Fibroblast of villous mesenchyme (primary cell): ENCODE measurements at regions not wholly inside any gene's neighbourhood (a gene's known extent, or its start where the extent isn't known, plus 50 kb on each side); places are given as distances from the start of the nearest gene placed in this dataset.

Experiments used
- DNase-seq: peaks from one replicate; pipeline ENCODE4 v3.0.0-alpha.2; 2010; ENCODE audit warnings: low read depth
- H3K4me3 ChIP-seq: 2 replicates; pipeline ENCODE4 v1.5.1; 2011; ENCODE audit warnings: low read depth, mild to moderate bottlenecking, low read length
- TF ChIP-seq, protein P1 (sequence below): IDR thresholded peaks from 2 replicates; pipeline ENCODE4 v1.5.1; 2012; ENCODE audit warnings: low read depth, mild to moderate bottlenecking, low read length; ENCODE audit not compliant: insufficient read depth

- no peak overlapping the region for H3K4me3 ChIP-seq
- peak; percentile 23 for DNase-seq
- TF ChIP-seq, protein P1, sequence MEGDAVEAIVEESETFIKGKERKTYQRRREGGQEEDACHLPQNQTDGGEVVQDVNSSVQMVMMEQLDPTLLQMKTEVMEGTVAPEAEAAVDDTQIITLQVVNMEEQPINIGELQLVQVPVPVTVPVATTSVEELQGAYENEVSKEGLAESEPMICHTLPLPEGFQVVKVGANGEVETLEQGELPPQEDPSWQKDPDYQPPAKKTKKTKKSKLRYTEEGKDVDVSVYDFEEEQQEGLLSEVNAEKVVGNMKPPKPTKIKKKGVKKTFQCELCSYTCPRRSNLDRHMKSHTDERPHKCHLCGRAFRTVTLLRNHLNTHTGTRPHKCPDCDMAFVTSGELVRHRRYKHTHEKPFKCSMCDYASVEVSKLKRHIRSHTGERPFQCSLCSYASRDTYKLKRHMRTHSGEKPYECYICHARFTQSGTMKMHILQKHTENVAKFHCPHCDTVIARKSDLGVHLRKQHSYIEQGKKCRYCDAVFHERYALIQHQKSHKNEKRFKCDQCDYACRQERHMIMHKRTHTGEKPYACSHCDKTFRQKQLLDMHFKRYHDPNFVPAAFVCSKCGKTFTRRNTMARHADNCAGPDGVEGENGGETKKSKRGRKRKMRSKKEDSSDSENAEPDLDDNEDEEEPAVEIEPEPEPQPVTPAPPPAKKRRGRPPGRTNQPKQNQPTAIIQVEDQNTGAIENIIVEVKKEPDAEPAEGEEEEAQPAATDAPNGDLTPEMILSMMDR = peak; percentile 11
Measured at GRCh38 chr12:87667378-87667777, 361.8 kb downstream of the C12orf50 start.

DNA sequence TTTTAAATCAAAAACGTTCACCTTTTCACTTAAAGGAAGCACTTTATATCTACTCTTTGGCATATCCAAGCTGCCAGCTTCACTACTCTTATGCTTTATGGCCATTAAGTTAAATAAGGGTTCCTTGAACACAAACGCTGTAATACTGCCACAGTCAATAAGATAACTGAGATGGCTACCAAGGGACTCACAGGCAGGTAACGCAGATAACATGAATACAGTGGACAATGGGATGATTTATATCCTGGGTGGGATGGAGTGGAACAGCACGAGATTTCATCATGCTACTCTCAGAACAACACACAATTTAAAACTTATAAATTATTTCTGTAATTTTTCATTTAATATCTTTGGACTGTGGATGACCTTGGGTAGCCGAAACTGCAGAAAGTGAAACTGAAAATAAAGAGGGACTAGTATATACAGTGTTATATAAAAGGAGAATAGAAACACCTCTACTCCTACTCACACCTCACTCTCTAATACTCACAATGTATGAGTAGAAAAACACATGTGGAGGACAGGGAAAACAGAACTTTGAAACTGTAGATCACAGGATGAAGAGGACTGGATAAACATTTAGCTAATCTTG is 367.3 kb downstream of the C12orf50 start:
- TF ChIP-seq, protein P1 = no peak
- H3K4me3 ChIP-seq = peak overlapping the region; percentile 31
- peak; percentile 11 for DNase-seq

DNA sequence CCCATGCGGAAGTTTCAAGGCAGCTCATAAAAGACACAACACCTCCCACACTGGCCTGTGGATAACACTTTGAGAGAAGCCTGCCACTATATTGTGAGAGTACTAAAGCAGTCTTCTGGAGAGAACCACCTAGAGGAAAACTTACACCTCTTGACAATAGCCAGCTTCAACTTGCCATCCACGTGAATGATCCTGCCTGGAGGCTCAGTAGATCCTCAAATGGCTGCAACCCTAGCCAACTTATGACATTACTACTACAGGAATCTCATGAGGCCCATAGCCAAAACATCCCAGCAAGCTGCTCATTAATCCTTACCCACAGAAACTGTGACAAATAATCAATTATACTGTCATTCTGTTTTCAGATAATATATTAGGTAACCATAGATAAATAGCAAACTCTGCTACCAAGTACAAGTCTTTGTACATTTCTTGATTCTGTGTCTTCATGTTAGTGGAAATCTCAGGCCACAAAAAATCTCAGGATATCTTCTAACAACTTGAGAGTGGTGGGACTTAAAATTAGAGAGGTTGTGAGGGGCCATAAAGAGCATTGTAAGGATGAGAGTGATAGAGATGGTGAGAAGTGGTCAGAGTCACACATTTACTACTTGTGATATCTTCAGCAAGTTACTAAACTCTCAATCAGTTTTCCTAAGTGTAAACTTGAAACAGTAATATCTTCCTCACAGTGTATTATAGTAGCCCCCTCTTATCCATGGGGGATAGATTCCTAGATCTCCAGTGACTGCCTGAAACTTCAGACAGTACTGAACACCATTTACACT is 368.0 kb downstream of the C12orf50 start:
- no peak overlapping the region for H3K4me3 ChIP-seq
- TF ChIP-seq, protein P1 = no peak
- DNase-seq = no peak

DNA sequence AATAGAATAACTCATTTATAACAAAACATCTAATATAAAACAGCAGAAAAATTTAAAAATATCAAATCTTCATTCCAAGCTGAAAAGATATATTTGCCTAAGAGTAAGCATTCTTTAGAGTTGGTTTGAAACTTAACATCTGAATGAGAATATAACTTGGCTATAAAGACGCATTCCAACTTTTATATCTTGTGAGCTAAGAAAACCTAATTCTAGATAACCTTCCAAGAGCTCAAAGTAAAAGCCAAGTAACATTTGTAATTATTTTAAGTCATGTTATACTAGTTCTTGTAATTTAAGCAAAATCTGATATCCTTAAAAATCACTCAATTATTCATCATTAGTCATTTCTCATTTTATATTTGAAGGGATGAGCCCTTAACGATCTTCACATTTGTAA is 368.9 kb downstream of the C12orf50 start:
- TF ChIP-seq, protein P1 = no peak
- no peak overlapping the region for H3K4me3 ChIP-seq
- no peak for DNase-seq

DNA sequence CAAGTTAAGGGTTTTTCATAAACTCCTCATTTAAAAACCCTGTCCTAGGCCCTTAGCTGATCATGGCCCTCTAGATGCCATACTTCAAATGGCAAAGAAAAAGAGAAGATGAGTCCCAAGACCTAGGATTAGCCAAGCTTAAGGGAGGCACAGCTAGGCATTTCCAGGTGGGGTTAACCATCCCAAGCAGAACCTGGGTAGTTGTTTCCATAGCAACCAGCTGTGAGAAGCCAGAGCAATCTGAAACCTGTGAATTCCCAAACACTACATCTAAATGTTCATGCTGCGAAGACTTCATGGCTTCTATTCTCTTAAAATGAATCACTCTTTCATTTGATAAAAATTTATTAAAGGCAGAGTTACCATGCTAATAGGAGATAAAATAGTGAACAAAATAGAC is 372.9 kb downstream of the C12orf50 start:
- TF ChIP-seq, protein P1 = no peak
- H3K4me3 ChIP-seq = no peak overlapping the region
- no peak for DNase-seq

DNA sequence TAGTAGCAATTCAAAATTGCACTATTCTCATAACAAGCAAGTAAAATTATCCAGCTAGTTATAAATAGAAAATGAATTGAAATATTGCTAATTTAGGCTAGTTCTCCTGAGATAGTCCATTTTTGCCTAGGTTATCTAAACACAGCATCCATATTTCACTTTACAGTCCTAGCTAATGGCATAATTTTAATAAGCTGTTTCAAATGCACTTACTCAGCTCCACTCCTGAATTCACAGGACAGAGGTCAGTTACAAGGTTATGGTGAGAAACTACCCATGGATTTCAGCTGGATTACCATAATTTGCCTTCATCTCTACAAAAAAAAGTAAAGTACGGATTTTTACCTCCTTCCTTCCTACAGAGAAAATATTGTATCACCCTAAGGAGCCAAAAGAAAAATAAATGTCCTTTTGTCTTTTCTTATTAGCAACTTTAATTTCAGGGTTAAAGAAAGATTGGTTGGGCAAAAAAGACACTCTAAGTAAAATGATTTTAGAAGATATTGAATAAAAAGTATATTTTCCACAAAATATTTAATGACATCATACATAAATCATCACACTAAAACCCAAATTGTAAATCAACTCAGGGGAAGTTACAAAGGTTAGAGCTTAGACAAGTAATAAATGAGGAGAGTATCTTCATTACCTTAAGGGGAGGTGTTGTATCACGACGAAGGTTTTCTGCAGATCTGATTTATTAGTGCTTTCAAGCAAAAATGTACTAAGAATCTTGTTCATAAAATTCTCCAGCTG is 377.4 kb downstream of the C12orf50 start:
- H3K4me3 ChIP-seq = no peak overlapping the region
- TF ChIP-seq, protein P1 = no peak
- DNase-seq = no peak
